Neural cell (in vitro differentiated cells): ENCODE measurements at regions not wholly inside any gene's neighbourhood (a gene's known extent, or its start where the extent isn't known, plus 50 kb on each side); places are given as distances from the start of the nearest gene placed in this dataset.
"Not testable (repeated sequence)": the region's sequence is repeated elsewhere in the genome, so short reads cannot be mapped to it uniquely, and the experiment has no call there.

Experiments
- H2AFZ ChIP-seq: fragments of 200-600, 300-800 bp; sonication (generic), shearing (Covaris generic); 2 replicates; pipeline ENCODE4 v1.6.0; 2014; ENCODE audit warnings: low read depth, mild to moderate bottlenecking, antibody characterized with exemption, low read length, moderate library complexity
- H3F3A ChIP-seq: fragments of 200-600 bp; shearing (Covaris generic); 2 replicates; pipeline ENCODE4 v1.6.1; 2016; ENCODE audit warnings: mild to moderate bottlenecking, moderate library complexity, mixed read lengths, antibody characterized with exemption, low read length; ENCODE audit not compliant: insufficient read depth, poor library complexity, severe bottlenecking
- H3K27ac ChIP-seq: fragments of 200-600, 300-800 bp; sonication (generic), shearing (Covaris generic); 2 replicates; pipeline ENCODE4 v1.5.1; 2014; ENCODE audit warnings: mild to moderate bottlenecking, low read length, moderate library complexity
- H3K27me3 ChIP-seq: fragments of 300-800, 200-600 bp; sonication (generic), shearing (Covaris generic); 2 replicates; pipeline ENCODE4 v1.6.0; 2014; ENCODE audit warnings: mild to moderate bottlenecking, low read depth, low read length, moderate library complexity; ENCODE audit not compliant: insufficient read depth
- H3K36me3 ChIP-seq: fragments of 300-800, 200-600 bp; sonication (generic), shearing (Covaris generic); 2 replicates; pipeline ENCODE4 v1.5.1; 2014; ENCODE audit warnings: mild to moderate bottlenecking, antibody characterized with exemption, low read length, moderate library complexity; ENCODE audit not compliant: insufficient read depth
- H3K4me2 ChIP-seq: fragments of 300-800, 200-600 bp; sonication (generic), shearing (Covaris generic); 2 replicates; pipeline ENCODE4 v1.6.0; 2014; ENCODE audit warnings: mild to moderate bottlenecking, low read length
- H3K4me3 ChIP-seq: fragments of 300-800, 200-600 bp; sonication (generic), shearing (Covaris generic); 2 replicates; pipeline ENCODE4 v1.5.1; 2014; ENCODE audit warnings: mild to moderate bottlenecking, low read length, moderate library complexity
- H3K79me2 ChIP-seq: fragments of 200-600 bp; shearing (Covaris generic); replicated peaks from 2 replicates; pipeline ENCODE4 v1.6.0; 2014; ENCODE audit warnings: mild to moderate bottlenecking, low read length, moderate library complexity; ENCODE audit not compliant: insufficient read depth
- H3K9ac ChIP-seq: fragments of 300-800, 200-600 bp; sonication (generic), shearing (Covaris generic); 2 replicates; pipeline ENCODE4 v1.6.1; 2016; ENCODE audit warnings: mild to moderate bottlenecking, low read length, mixed read lengths
- H3K9me2 ChIP-seq: fragments of 200-600 bp; shearing (Covaris generic); 2 replicates; pipeline ENCODE4 v1.6.1; 2016; ENCODE audit warnings: mild to moderate bottlenecking, low read length, mixed read lengths; ENCODE audit not compliant: insufficient read depth
- H3K9me3 ChIP-seq: fragments of 200-600, 300-800 bp; sonication (generic), shearing (Covaris generic); 2 replicates; pipeline ENCODE4 v1.6.1; 2016; ENCODE audit warnings: mild to moderate bottlenecking, mixed run types, low read length, moderate library complexity, mixed read lengths
- H4K20me1 ChIP-seq: fragments of 200-600 bp; shearing (Covaris generic); 2 replicates; pipeline ENCODE4 v1.6.1; 2016; ENCODE audit warnings: mild to moderate bottlenecking, mixed run types; ENCODE audit not compliant: insufficient read depth
- CTCF ChIP-seq: fragments of 450-650 bp; IDR thresholded peaks from 2 replicates; pipeline ENCODE4 v1.5.1; 2014; ENCODE audit warnings: antibody characterized with exemption, mild to moderate bottlenecking, moderate library complexity; ENCODE audit not compliant: poor library complexity, severe bottlenecking
- EP300 ChIP-seq: fragments of 450-650 bp; conservative IDR thresholded peaks from 2 replicates; pipeline ENCODE4 v1.6.1; 2014; ENCODE audit warnings: antibody characterized with exemption, mild to moderate bottlenecking, moderate library complexity; ENCODE audit not compliant: poor library complexity, severe bottlenecking
- EZH2 ChIP-seq: fragments of 200-600, 300-800 bp; shearing (Covaris generic), sonication (generic); IDR thresholded peaks from 2 replicates; pipeline ENCODE4 v1.6.1; 2014; ENCODE audit warnings: antibody characterized with exemption, low read length, borderline replicate concordance, mild to moderate bottlenecking; ENCODE audit not compliant: insufficient read depth, poor library complexity, severe bottlenecking
- MXI1 ChIP-seq: fragments of 450-650 bp; conservative IDR thresholded peaks from 2 replicates; pipeline ENCODE4 v1.6.1; 2014; ENCODE audit warnings: antibody characterized with exemption, mild to moderate bottlenecking; ENCODE audit not compliant: poor library complexity, severe bottlenecking
- POLR2AphosphoS5 ChIP-seq: IDR thresholded peaks from 2 replicates; pipeline ENCODE4 v1.6.1; 2012
- RAD21 ChIP-seq: fragments of 450-650 bp; conservative IDR thresholded peaks from 2 replicates; pipeline ENCODE4 v1.6.1; 2014; ENCODE audit warnings: antibody characterized with exemption, mild to moderate bottlenecking, moderate library complexity
- REST ChIP-seq: IDR thresholded peaks from 2 replicates; pipeline ENCODE4 v1.6.1; 2012; ENCODE audit warnings: borderline replicate concordance
- SMC3 ChIP-seq: fragments of 450-650 bp; conservative IDR thresholded peaks from 2 replicates; pipeline ENCODE4 v1.6.1; 2014; ENCODE audit warnings: antibody characterized with exemption, mild to moderate bottlenecking, moderate library complexity; ENCODE audit not compliant: poor library complexity
- TAF1 ChIP-seq: IDR thresholded peaks from 2 replicates; pipeline ENCODE4 v1.6.1; 2012; ENCODE audit warnings: low read depth

GRCh38 chr15:69615736-69616135 is 163.1 kb downstream of the RPLP1 start:
- H3K9me3 ChIP-seq: no peaks in the 10 kb centered on the region
- no peak overlapping the region for H2AFZ ChIP-seq
- no peaks in the 10 kb centered on the region for H4K20me1 ChIP-seq
- no peaks in the 10 kb centered on the region for H3K27me3 ChIP-seq
- H3K27ac ChIP-seq: no peak overlapping the region
- no peak overlapping the region for H3K4me3 ChIP-seq
- H3K9ac ChIP-seq: no peak overlapping the region
- no peaks in the 10 kb centered on the region for H3K36me3 ChIP-seq
- no peaks in the 10 kb centered on the region for H3F3A ChIP-seq
- no peaks in the 10 kb centered on the region for H3K79me2 ChIP-seq
- no peaks in the 10 kb centered on the region for H3K9me2 ChIP-seq
- TF ChIP-seq POLR2AphosphoS5: no peak
- H3K4me2 ChIP-seq: no peak overlapping the region

GRCh38 chr15:69616558-69616957 is 163.9 kb downstream of the RPLP1 start:
- Histone ChIP-seq H3K27ac (no peak overlapping the region), H3F3A (no peaks in the 10 kb centered on the region), H3K79me2 (no peaks in the 10 kb centered on the region), H3K4me3 (no peak overlapping the region), H3K9ac (no peak overlapping the region), H2AFZ (no peak overlapping the region), H3K9me3 (no peaks in the 10 kb centered on the region), H3K27me3 (no peaks in the 10 kb centered on the region), H3K4me2 (no peak overlapping the region), H3K9me2 (no peaks in the 10 kb centered on the region), H3K36me3 (no peaks in the 10 kb centered on the region), H4K20me1 (no peaks in the 10 kb centered on the region)
- no peak for TF ChIP-seq POLR2AphosphoS5

GRCh38 chr15:69617144-69617543 is 164.5 kb downstream of the RPLP1 start:
- not testable (repeated sequence) for H3K9me3 ChIP-seq, H3K36me3 ChIP-seq, H3F3A ChIP-seq, H3K9me2 ChIP-seq, H3K9ac ChIP-seq, H3K27ac ChIP-seq, H2AFZ ChIP-seq, H3K4me2 ChIP-seq, H3K4me3 ChIP-seq, H3K79me2 ChIP-seq, H4K20me1 ChIP-seq, H3K27me3 ChIP-seq

GRCh38 chr15:69623392-69624154 is 171.0 kb downstream of the RPLP1 start:
- Histone ChIP-seq H3F3A (no peaks in the 10 kb centered on the region), H3K9me3 (no peaks in the 10 kb centered on the region), H3K4me2 (no peak overlapping the region), H2AFZ (no peak overlapping the region), H3K36me3 (no peaks in the 10 kb centered on the region), H3K27ac (no peak overlapping the region), H3K27me3 (no peaks in the 10 kb centered on the region), H4K20me1 (no peaks in the 10 kb centered on the region), H3K4me3 (no peak overlapping the region), H3K9ac (no peak overlapping the region), H3K79me2 (no peaks in the 10 kb centered on the region), H3K9me2 (no peaks in the 10 kb centered on the region)
- no peak for TF ChIP-seq SMC3
- no peak for TF ChIP-seq EP300
- no peak for TF ChIP-seq EZH2
- no peak for TF ChIP-seq TAF1
- TF ChIP-seq POLR2AphosphoS5: no peak
- TF ChIP-seq CTCF: no peak
- TF ChIP-seq REST: no peak
- no peak for TF ChIP-seq MXI1
- TF ChIP-seq RAD21: no peak
